ENCODE measurements at regions not wholly inside any gene's neighbourhood (a gene's known extent, or its start where the extent isn't known, plus 50 kb on each side); places are given as distances from the start of the nearest gene placed in this dataset.
"Not testable (repeated sequence)": the region's sequence is repeated elsewhere in the genome, so short reads cannot be mapped to it uniquely, and the experiment has no call there.

GRCh38 chr4:8965896-8966295 is 94.3 kb upstream of the HMX1 start:
- not testable (repeated sequence) for TF ChIP-seq POLR2A (IDR thresholded peaks at IDR 0.05; ENCODE audit: low read length); GATA1 (IDR thresholded peaks at IDR 0.05; ENCODE audit: low read depth, low read length)
